Amniotic stem cell (primary cell): ENCODE measurements at regions not wholly inside any gene's neighbourhood (a gene's known extent, or its start where the extent isn't known, plus 50 kb on each side); places are given as distances from the start of the nearest gene placed in this dataset.
"Not testable (repeated sequence)": the region's sequence is repeated elsewhere in the genome, so short reads cannot be mapped to it uniquely, and the experiment has no call there.

Source experiments
- DNase-seq: peaks from one replicate; lab custom pipeline; 2025; lab: John Stamatoyannopoulos, UW

- no peak for DNase-seq
Measured at GRCh38 chr2:236375973-236376476, 111.8 kb upstream of the ASB18 start.

- DNase-seq = no peak
Measured at GRCh38 chr2:236376566-236377244, 112.5 kb upstream of the ASB18 start.

GRCh38 chr2:236380051-236380612, 115.9 kb upstream of the ASB18 start:
- no peak for DNase-seq

GRCh38 chr2:236381253-236381652, 117.0 kb upstream of the ASB18 start:
- not testable (repeated sequence) for DNase-seq

- DNase-seq = not testable (repeated sequence)
Measured at GRCh38 chr2:236389284-236390216, 125.3 kb upstream of the ASB18 start.

- no peak for DNase-seq
Measured at GRCh38 chr2:236393101-236393500, 128.9 kb upstream of the ASB18 start.

- no peak for DNase-seq
Measured at GRCh38 chr2:236393581-236393980, 129.4 kb upstream of the ASB18 start.

GRCh38 chr2:236394571-236394970, 130.4 kb upstream of the ASB18 start:
- no peak for DNase-seq

- no peak for DNase-seq
Measured at GRCh38 chr2:236395067-236395466, 130.9 kb upstream of the ASB18 start.

GRCh38 chr2:236396818-236397350, 132.7 kb upstream of the ASB18 start:
- DNase-seq = no peak

- DNase-seq = no peak
Measured at GRCh38 chr2:236397681-236398080, 133.5 kb upstream of the ASB18 start.

- no peak for DNase-seq
Measured at GRCh38 chr2:236399409-236399808, 135.2 kb upstream of the ASB18 start.

- DNase-seq = no peak
Measured at GRCh38 chr2:236400046-236400574, 135.9 kb upstream of the ASB18 start.

GRCh38 chr2:236400594-236401360, 136.6 kb upstream of the ASB18 start:
- no peak for DNase-seq

GRCh38 chr2:236402033-236402790, 138.0 kb upstream of the ASB18 start:
- DNase-seq = no peak

- no peak for DNase-seq
Measured at GRCh38 chr2:236403125-236403524, 138.9 kb upstream of the ASB18 start.

GRCh38 chr2:236403811-236404210, 139.6 kb upstream of the ASB18 start:
- no peak for DNase-seq

- no peak for DNase-seq
Measured at GRCh38 chr2:236404346-236404745, 140.1 kb upstream of the ASB18 start.

GRCh38 chr2:236405357-236405756, 141.2 kb upstream of the ASB18 start:
- no peak for DNase-seq

GRCh38 chr2:236408090-236408489, 143.9 kb upstream of the ASB18 start:
- no peak for DNase-seq

GRCh38 chr2:236408786-236409185, 144.6 kb upstream of the ASB18 start:
- DNase-seq = no peak
